Gastroesophageal sphincter (tissue), 4 donors: ENCODE measurements at regions not wholly inside any gene's neighbourhood (a gene's known extent, or its start where the extent isn't known, plus 50 kb on each side); places are given as distances from the start of the nearest gene placed in this dataset.

Source experiments
- ATAC-seq: fragments of 150-250 bp; one replicate; pipeline ENCODE4 v1.9.1; 2016; ENCODE audit warnings: mild to moderate bottlenecking, moderate library complexity
- H3K27ac ChIP-seq, 4 donors: fragments of 200-600 bp; sonication (generic) in 3 of 4; 1 replicate in 3 of 4; 2 replicates in 1 of 4; pipeline ENCODE4 v1.5.1; 2016 to 2019
- H3K27me3 ChIP-seq: fragments of 200-600 bp; sonication (generic); one replicate; pipeline ENCODE4 v1.5.1; 2019
- H3K36me3 ChIP-seq, 2 donors: fragments of 200-600 bp; sonication (generic); one replicate each; pipeline ENCODE4 v1.5.1; 2019; ENCODE audit warnings: control low read depth in 1 of 2
- H3K4me1 ChIP-seq, 3 donors: fragments of 200-600 bp; sonication (generic); 1 replicate in 2 of 3; 2 replicates in 1 of 3; pipeline ENCODE4 v1.5.1; 2016 to 2019; ENCODE audit warnings: control low read depth in 2 of 3
- H3K4me3 ChIP-seq, 2 donors: fragments of 200-600 bp; sonication (generic); one replicate each; pipeline ENCODE4 v1.5.1; 2019; ENCODE audit warnings: mild to moderate bottlenecking in 1 of 2, moderate library complexity in 1 of 2
- H3K9me3 ChIP-seq, 3 donors: fragments of 200-600 bp; sonication (generic); one replicate each; pipeline ENCODE4 v1.5.1; 2017 to 2019; ENCODE audit warnings: control low read depth in 2 of 3
- EP300 ChIP-seq: sonication (generic); formaldehyde crosslinking; IDR thresholded peaks from one replicate; pipeline ENCODE4 v1.6.1; 2017; ENCODE audit warnings: antibody characterized with exemption, mild to moderate bottlenecking
- POLR2A ChIP-seq, 2 donors: fragments of 450-650 bp; IDR thresholded peaks; one replicate each; pipeline ENCODE4 v1.6.1; 2017; ENCODE audit warnings: antibody characterized with exemption in 2 of 2, mild to moderate bottlenecking in 2 of 2, moderate library complexity in 1 of 2
- POLR2AphosphoS5 ChIP-seq: sonication (generic); formaldehyde crosslinking; IDR thresholded peaks from one replicate; pipeline ENCODE4 v1.6.1; 2017; ENCODE audit warnings: antibody characterized with exemption
- WGBS, 2 donors: methylation state at CpG; one replicate each; pipeline ENCODE4 v1.1.5; 2018; ENCODE audit warnings: low coverage in 1 of 2; 5-methylcytosine and 5-hydroxymethylcytosine counted together
- TF ChIP-seq, protein P1 (sequence below), 4 experiments: fragments of 200-600 bp in 2 of 4; fragments of 450-650 bp in 2 of 4; sonication (generic) in 1 of 4; IDR thresholded peaks; one replicate each; pipeline ENCODE4 v1.5.1; 2017 to 2019; ENCODE audit warnings: antibody characterized with exemption in 4 of 4, mild to moderate bottlenecking in 2 of 4, moderate library complexity in 2 of 4

GRCh38 chr12:131527736-131528135, 183.2 kb upstream of the SFSWAP start:
- no peak overlapping the region for H3K27ac ChIP-seq
- H3K27me3 ChIP-seq: peaks cover 63% of the 10 kb centered on the region
- H3K9me3 ChIP-seq: no peaks in the 10 kb centered on the region
- 71 to 100% methylated on average over 2 to 4 of the region's 9 CpGs for WGBS, 2 donors
- no peaks in the 10 kb centered on the region for H3K36me3 ChIP-seq
- no peak for TF ChIP-seq POLR2A (IDR thresholded peaks at IDR 0.05)
- no peak for TF ChIP-seq POLR2AphosphoS5
- TF ChIP-seq, protein P1, sequence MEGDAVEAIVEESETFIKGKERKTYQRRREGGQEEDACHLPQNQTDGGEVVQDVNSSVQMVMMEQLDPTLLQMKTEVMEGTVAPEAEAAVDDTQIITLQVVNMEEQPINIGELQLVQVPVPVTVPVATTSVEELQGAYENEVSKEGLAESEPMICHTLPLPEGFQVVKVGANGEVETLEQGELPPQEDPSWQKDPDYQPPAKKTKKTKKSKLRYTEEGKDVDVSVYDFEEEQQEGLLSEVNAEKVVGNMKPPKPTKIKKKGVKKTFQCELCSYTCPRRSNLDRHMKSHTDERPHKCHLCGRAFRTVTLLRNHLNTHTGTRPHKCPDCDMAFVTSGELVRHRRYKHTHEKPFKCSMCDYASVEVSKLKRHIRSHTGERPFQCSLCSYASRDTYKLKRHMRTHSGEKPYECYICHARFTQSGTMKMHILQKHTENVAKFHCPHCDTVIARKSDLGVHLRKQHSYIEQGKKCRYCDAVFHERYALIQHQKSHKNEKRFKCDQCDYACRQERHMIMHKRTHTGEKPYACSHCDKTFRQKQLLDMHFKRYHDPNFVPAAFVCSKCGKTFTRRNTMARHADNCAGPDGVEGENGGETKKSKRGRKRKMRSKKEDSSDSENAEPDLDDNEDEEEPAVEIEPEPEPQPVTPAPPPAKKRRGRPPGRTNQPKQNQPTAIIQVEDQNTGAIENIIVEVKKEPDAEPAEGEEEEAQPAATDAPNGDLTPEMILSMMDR (IDR thresholded peaks at IDR 0.05): no peak
- TF ChIP-seq EP300: no peak
- H3K4me3 ChIP-seq: no peak overlapping the region
- no peak for ATAC-seq
- H3K4me1 ChIP-seq: no peaks in the 10 kb centered on the region

DNA sequence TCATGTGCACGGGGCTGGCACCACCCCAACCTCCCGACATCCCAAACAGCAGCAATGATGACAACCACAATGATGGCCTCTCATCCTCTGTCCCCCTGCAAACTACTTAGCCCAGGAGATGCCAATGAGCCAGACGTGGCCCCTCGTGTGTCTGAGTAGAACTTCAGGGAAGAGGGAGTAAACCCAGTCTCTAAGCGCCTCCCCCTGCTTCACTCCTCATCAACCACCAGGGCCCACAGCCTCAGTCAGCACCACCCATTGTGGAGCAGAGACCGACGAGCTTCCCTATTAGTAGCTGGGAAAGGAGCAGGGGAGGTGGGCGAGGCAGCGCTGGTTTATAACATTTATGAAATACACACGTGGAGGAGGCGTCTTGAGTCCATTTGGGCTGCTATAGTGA, 182.7 kb upstream of the SFSWAP start:
- no peak for TF ChIP-seq POLR2AphosphoS5
- TF ChIP-seq EP300: no peak
- TF ChIP-seq POLR2A (IDR thresholded peaks at IDR 0.05): no peak
- TF ChIP-seq, protein P1 (IDR thresholded peaks at IDR 0.05): no peak
- Histone ChIP-seq H3K4me1 (no peaks in the 10 kb centered on the region), H3K27ac (no peak overlapping the region), H3K9me3 (no peaks in the 10 kb centered on the region), H3K27me3 (peaks cover 64% of the 10 kb centered on the region), H3K4me3 (no peak overlapping the region), H3K36me3 (no peaks in the 10 kb centered on the region)
- ATAC-seq: no peak
- 80 to 100% methylated on average over 1 of the region's 11 CpGs for WGBS, 2 donors

GRCh38 chr12:131528667-131529066, 182.2 kb upstream of the SFSWAP start:
- Histone ChIP-seq H3K36me3 (no peaks in the 10 kb centered on the region), H3K4me3 (no peak overlapping the region), H3K27ac (no peak overlapping the region), H3K27me3 (peaks cover 60% of the 10 kb centered on the region), H3K9me3 (no peaks in the 10 kb centered on the region), H3K4me1 (no peaks in the 10 kb centered on the region)
- 57 to 60% methylated on average over 3 to 5 of the region's 5 CpGs for WGBS, 2 donors
- no peak for ATAC-seq
- TF ChIP-seq EP300 (no peak), POLR2AphosphoS5 (no peak), POLR2A (IDR thresholded peaks at IDR 0.05) (no peak)
- TF ChIP-seq, protein P1 (IDR thresholded peaks at IDR 0.05): no peak

DNA sequence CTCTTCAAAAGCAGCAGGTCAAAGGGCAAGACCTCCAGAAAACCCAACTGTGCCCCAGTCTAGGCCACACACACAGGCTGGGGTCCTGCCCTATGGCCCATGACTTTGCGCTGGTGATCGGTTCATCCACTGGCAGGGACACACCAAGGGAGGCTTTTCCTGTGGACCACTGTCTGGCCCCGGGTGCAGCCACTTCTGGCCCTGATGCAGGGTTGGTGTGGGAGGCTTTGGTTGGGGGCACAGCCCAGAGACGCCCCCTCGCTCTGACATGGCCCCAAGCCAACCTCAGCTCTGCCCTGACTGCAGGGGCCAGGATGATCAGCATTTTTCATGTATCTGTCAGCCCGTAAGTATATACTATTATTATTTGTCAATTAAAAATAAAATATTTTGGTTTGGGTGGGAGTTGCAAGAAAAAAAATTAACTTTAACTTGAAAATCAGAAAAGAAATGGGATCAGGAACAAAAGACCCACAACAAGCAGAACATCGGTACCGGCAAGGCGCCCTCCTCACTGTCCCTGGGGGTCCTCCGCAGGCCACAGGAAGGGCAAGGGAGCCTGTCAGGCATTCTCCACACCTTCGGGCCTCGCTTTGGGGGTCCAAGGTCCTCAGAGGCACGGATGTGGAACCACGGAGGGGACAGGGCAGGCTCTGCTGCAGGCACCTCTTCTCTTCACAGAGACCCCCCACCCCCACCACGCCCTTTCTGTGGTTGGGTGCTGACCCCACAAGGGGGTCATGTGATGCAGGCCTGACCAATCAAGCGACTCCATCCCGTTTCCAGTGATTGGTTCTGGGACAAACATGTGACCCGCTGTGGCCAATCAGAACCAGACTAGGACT, 181.5 kb upstream of the SFSWAP start:
- no peak overlapping the region for H3K27ac ChIP-seq
- no peaks in the 10 kb centered on the region for H3K36me3 ChIP-seq
- 88% methylated on average over 9 of the region's 18 CpGs; no CpG with 5 or more reads in 1 of the 2 donors for WGBS, 2 donors
- H3K4me1 ChIP-seq: no peaks in the 10 kb centered on the region
- H3K9me3 ChIP-seq: no peaks in the 10 kb centered on the region
- peaks cover 58% of the 10 kb centered on the region for H3K27me3 ChIP-seq
- TF ChIP-seq EP300 (no peak), POLR2A (IDR thresholded peaks at IDR 0.05) (no peak), POLR2AphosphoS5 (no peak)
- TF ChIP-seq, protein P1 (IDR thresholded peaks at IDR 0.05): no peak
- ATAC-seq: no peak
- H3K4me3 ChIP-seq: no peak overlapping the region

GRCh38 chr12:131530041-131530332, 180.9 kb upstream of the SFSWAP start:
- Histone ChIP-seq H3K9me3 (no peaks in the 10 kb centered on the region), H3K4me3 (no peak overlapping the region), H3K27ac (no peak overlapping the region), H3K4me1 (no peaks in the 10 kb centered on the region), H3K27me3 (peaks cover 56% of the 10 kb centered on the region), H3K36me3 (no peaks in the 10 kb centered on the region)
- WGBS, 2 donors: 78% methylated on average over 3 of the region's 7 CpGs; no CpG with 5 or more reads in 1 of the 2 donors
- TF ChIP-seq POLR2A (IDR thresholded peaks at IDR 0.05) (no peak), POLR2AphosphoS5 (no peak), EP300 (no peak)
- TF ChIP-seq, protein P1 (IDR thresholded peaks at IDR 0.05): no peak
- ATAC-seq: no peak
